ENCODE measurements at regions not wholly inside any gene's neighbourhood (a gene's known extent, or its start where the extent isn't known, plus 50 kb on each side); places are given as distances from the start of the nearest gene placed in this dataset.

- TF ChIP-seq CTCF (conservative IDR thresholded peaks at IDR 0.05) (no peak), ZFX (IDR thresholded peaks at IDR 0.05) (no peak)
Measured at GRCh38 chr3:82636177-82636576, 874.7 kb upstream of the GBE1 start.
